ENCODE measurements at regions not wholly inside any gene's neighbourhood (a gene's known extent, or its start where the extent isn't known, plus 50 kb on each side); places are given as distances from the start of the nearest gene placed in this dataset.

- TF ChIP-seq EZH2 (IDR thresholded peaks at IDR 0.05; ENCODE audit: low read length, missing control alignments): no peak
- TF ChIP-seq, protein P1, sequence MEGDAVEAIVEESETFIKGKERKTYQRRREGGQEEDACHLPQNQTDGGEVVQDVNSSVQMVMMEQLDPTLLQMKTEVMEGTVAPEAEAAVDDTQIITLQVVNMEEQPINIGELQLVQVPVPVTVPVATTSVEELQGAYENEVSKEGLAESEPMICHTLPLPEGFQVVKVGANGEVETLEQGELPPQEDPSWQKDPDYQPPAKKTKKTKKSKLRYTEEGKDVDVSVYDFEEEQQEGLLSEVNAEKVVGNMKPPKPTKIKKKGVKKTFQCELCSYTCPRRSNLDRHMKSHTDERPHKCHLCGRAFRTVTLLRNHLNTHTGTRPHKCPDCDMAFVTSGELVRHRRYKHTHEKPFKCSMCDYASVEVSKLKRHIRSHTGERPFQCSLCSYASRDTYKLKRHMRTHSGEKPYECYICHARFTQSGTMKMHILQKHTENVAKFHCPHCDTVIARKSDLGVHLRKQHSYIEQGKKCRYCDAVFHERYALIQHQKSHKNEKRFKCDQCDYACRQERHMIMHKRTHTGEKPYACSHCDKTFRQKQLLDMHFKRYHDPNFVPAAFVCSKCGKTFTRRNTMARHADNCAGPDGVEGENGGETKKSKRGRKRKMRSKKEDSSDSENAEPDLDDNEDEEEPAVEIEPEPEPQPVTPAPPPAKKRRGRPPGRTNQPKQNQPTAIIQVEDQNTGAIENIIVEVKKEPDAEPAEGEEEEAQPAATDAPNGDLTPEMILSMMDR (conservative IDR thresholded peaks at IDR 0.05 in 1 of 2, IDR thresholded peaks at IDR 0.05 in 1 of 2; ENCODE audit: low read depth in 1 of 2, low read length in 2 of 2): no peak
These were observed 132.7 kb upstream of the CADM1 start for GRCh38 chr11:115636753-115637527.
